ENCODE measurements at regions not wholly inside any gene's neighbourhood (a gene's known extent, or its start where the extent isn't known, plus 50 kb on each side); places are given as distances from the start of the nearest gene placed in this dataset.

- DNase-seq (ENCODE audit: low read depth), result no peak
Measured at GRCh38 chr18:14905350-14905749, 157.4 kb downstream of the ANKRD30B start.

- DNase-seq (ENCODE audit: low read depth), result no peak
Measured at GRCh38 chr18:14905979-14906378, 158.0 kb downstream of the ANKRD30B start.

DNA sequence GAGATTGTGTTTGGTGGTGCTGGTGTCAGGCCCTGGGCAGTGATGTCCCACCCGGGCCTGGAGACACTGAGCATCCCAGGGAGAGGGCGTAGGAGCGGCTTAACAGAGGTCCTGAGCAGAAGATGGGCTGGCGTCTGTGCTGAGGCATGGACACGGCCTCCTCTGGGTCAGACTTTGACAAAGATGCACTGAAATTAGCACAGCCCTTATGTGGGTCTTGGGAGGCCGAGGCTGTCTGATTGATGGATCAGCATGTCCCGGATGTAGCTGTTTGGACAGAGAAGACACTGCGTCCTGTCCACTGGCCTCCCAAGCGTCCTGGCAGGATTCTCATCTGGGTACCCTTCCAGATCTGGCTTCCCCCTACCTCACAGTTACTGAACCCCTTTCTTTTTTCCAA lies 159.4 kb downstream of the ANKRD30B start:
- no peak for DNase-seq (ENCODE audit: low read depth)

DNA sequence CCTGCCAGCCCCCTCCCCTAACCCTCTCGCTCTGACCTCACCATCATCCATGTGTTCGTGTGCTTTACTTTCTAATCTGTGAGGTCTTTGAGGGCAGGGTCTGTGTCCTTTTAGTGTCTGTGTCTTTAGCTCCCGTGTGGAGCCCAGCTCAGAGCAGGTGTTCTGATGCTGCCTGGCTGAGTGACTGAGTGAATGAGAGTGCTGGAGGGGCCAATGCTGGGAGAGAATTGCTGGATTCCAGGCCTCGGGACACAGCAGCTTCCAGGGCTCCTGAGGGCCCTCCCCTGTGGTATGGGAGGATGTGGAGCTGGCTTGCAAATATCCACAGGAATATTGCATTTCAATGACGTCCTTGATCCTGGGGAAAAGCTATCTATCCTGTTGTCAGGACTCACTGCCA lies 160.6 kb downstream of the ANKRD30B start:
- no peak for DNase-seq (ENCODE audit: low read depth)

GRCh38 chr18:14912967-14913366 lies 165.0 kb downstream of the ANKRD30B start:
- no peak for DNase-seq (ENCODE audit: low read depth)

GRCh38 chr18:14914121-14914520 lies 166.1 kb downstream of the ANKRD30B start:
- DNase-seq (ENCODE audit: low read depth), result no peak

DNA sequence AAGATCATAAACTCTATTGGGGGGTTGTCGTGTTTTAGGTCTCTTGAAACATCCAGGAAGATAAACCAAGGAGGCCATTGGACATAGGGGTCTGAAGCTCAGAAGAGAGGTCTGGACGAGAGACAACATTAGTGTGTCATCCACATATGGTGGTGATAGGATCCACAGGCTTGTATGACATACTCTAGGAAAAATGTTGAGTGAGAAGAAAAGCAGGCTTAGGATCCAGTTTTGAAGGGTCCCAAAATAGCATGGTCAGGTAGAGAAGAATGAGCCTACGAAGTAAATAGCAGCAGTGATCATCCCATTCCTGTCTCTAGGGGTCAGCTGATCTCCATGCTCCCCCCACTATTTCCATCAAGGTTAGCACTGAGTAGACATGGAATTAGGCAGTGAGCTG lies 166.8 kb downstream of the ANKRD30B start:
- DNase-seq (ENCODE audit: low read depth), result no peak

GRCh38 chr18:14916181-14916580 lies 168.2 kb downstream of the ANKRD30B start:
- no peak for DNase-seq (ENCODE audit: low read depth)

DNA sequence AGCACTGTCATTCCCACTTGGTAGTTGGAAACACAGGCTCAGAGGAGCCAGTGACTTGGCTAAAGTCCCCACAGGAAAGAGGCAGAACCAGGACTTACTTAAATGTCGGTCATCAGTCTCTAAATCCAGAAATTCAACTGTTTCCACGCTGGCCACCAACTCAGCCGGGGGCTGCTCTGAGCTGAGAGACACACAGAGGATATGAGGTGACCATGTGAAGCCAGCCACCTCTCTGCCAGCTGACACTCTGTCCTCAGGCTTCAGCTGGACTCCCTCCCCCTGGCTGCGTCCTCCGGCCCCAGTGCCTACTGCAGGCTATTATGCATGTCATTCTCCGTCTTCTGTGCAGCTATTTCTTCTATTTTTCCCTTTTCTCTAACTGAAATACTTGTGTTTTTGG lies 168.9 kb downstream of the ANKRD30B start:
- no peak for DNase-seq (ENCODE audit: low read depth)

DNA sequence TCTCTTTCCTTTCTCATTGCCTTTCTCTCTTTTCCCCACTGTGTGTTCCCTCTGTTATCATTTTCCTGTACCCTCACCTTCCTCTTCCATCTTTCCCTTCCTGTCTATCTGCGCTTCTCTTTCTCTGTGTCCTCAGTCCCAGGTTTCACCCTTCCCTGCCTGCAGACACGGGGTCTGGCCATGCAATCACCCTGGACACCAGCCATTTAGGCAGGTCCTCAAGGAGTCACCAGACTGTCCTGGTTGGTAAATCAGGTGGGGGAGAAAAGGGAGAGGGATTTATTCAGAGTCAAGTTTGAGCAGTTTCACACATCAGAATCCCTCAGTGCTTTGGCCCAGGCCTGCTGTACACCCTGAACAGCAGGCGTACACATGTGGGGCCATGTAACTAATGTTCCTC lies 169.3 kb downstream of the ANKRD30B start:
- no peak for DNase-seq (ENCODE audit: low read depth)

GRCh38 chr18:14919666-14920065 lies 171.7 kb downstream of the ANKRD30B start:
- no peak for DNase-seq (ENCODE audit: low read depth)

DNA sequence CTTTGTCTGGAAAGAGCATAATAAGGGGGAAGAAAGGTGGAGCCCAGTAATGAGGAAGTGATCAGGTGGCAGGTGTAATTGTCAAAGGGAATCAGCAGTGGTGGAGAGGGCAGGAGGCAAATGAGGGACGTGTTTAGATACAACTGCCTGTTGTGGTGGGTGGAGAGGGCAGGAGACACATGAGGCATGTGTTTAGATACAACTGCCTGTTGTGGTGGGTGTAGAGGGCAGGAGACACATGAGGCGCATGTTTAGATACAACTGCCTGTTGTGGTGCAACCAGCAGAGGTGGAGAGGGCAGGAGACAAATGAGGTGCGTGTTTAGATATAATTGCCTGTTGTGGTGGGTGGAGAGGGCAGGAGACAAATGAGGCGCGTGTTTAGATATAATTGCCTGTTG lies 173.1 kb downstream of the ANKRD30B start:
- no peak for DNase-seq (ENCODE audit: low read depth)

- no peak for DNase-seq (ENCODE audit: low read depth)
Measured at GRCh38 chr18:14921547-14921946, 173.6 kb downstream of the ANKRD30B start.

- DNase-seq (ENCODE audit: low read depth), result no peak
Measured at GRCh38 chr18:14922031-14922430, 174.1 kb downstream of the ANKRD30B start.

DNA sequence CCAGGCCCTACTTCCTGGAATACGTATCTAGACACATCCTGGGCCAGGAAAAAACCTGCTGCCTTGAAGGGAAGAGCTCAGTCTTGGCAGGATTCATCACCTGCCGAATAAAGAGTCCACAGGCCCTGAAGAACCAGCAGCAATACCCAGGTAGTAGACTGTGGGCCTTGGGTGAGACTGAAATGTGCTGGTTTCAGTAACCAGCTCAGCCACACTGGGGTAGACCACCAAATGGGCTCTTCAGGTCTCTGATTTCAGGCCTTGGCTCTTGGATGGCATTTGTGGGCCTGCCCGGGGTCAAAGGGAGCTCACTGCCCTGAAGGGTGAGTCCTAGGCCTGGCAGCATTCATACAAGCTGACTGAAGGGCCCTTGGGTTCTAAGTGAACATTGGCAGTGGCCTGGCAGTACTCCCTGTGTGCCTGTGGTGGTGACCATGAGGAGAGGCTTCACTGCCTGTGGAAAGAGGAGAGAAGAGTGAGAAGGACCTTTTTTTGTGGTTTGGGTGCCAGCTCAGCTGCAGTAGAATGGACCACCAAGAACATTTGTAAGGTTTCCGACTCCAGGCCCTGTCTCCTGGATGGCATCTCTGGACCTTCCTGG lies 175.1 kb downstream of the ANKRD30B start:
- DNase-seq (ENCODE audit: low read depth), result no peak

GRCh38 chr18:14924226-14924625 lies 176.3 kb downstream of the ANKRD30B start:
- DNase-seq (ENCODE audit: low read depth), result no peak

GRCh38 chr18:14925281-14925709 lies 177.3 kb downstream of the ANKRD30B start:
- DNase-seq (ENCODE audit: low read depth), result peak; percentile 44

DNA sequence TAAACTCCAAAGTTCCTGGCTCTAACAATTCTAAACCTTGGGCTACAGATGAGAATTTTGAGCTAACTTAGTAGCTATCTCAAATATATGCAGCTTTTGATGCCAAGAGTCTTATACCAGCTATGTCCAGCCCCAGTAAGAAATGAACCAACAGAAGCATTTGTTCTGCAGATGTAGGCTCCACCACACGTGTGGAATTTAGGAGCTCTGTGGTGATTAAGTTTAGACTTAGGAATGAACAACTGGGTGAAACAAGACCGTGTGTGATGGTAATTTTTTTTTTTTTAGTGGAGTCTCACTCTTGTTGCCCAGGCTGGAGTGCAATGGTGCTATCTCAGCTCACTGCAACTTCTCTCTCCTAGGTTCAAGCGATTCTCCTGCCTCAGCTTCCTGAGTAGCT lies 179.7 kb downstream of the ANKRD30B start:
- no peak for DNase-seq (ENCODE audit: low read depth)

DNA sequence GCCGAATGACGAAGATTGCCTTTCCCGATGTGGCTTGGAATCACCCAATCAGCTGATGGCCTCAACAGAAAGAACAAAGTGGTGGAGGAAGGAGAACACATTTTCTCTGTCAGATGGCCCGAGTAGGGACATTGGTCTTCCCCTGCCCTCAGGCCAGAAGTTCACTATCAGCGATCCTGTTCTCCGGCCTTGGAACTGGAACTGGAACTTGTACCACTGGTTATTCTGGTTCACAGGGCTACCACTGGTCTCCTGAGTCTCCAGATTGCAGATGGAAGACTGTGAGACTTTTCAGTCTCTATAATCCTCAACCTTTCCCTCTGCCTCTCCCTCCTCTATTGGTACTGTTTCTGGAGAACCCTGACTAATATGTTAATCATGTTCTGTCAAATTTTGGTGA lies 180.4 kb downstream of the ANKRD30B start:
- no peak for DNase-seq (ENCODE audit: low read depth)

DNA sequence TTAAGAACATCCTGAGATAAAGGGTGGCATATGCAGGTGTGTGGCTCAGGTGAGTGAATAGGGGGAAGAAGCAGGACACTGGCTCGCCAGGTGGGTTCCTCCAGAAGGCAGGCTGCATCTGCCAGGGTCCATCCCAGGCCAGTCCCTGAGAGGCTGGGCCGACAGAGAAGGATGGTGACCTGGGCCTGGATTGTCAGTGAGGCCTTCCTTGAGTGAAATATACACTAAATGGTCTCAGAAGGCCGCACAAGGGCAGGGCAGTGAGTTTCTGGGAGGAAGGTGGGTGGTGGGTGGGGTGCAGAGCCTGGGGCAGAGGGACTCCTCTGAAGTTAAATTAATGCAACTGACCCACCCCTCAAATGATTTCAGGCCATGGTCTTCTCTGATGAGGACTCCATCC lies 182.1 kb downstream of the ANKRD30B start:
- no peak for DNase-seq (ENCODE audit: low read depth)

DNA sequence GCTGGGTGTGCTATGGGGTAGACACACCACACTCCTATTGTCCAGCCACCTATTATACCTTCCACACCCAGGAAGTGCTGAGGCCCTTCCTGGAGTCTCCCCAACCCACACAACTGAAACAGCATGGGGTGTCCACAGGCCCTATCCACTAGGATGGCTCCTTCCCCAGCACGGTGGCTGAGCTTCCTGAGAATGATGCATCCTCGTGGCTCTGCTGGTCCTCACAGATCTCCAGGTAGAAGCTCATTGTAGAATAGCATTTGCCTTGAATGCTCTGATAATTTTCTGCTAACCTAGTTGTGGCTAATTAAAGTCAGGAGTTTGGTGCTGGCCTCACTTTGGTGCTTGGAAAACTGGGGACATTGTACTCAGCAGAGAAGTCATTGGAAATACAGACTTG lies 182.6 kb downstream of the ANKRD30B start:
- DNase-seq (ENCODE audit: low read depth), result no peak

DNA sequence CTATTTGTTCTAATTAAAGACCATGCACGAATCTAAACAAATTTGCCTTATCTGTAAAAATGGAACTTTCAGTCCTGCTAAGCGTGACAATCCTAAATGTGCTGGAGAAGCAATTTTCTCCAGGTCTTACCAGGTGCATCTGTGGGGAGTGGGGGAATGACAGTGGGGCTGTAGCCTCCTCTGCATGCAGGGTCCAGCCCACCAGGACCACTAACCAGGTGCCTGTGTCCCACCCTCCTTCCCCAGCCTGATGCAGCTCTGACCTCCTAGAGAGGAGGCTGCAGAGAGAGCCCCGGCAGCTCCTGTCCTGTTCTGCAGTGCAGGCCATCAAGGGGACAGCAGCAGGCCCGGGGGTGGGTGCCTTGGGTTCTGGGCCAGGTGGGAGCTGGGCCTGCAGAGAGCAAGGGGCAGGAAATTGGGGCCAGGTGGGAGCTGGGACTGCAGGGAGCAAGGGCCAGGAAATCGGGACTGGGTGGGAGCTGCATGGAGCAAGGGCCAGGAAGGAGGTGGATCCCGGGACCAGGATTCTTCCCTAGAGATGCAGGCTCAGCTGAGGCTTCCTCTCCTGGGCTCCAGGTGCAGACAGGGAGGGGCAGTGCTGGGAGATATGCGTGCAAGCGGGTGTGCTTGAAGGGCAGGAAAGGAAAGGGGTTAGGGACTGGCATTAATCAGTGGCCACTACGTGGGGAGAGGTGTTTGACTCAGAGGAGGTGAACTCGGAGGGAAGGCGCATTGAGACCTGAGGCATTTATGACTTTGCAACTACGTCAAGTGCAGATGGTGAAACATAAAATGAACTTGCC lies 185.3 kb downstream of the ANKRD30B start:
- DNase-seq (ENCODE audit: low read depth), result no peak

- no peak for DNase-seq (ENCODE audit: low read depth)
Measured at GRCh38 chr18:14933964-14934363, 186.0 kb downstream of the ANKRD30B start.

GRCh38 chr18:14935210-14935609 lies 187.2 kb downstream of the ANKRD30B start:
- DNase-seq (ENCODE audit: low read depth), result no peak
